ENCODE measurements at regions not wholly inside any gene's neighbourhood (a gene's known extent, or its start where the extent isn't known, plus 50 kb on each side); places are given as distances from the start of the nearest gene placed in this dataset.

GRCh38 chr10:113252650-113253618, 299.9 kb upstream of the HABP2 start:
- CTCF ChIA-PET, result interaction anchor here (1.5 kb wide), 1 partner anchor 15 kb away, joined by 4 read pairs; no protein-coding TSS in a partner anchor

GRCh38 chr10:113259576-113260226, 293.2 kb upstream of the HABP2 start:
- no peak overlapping the region for H3K4me3 ChIP-seq (ENCODE audit: low read depth in 2 of 2, low read length in 1 of 2)
- H3K36me3 ChIP-seq (replicated peaks in 1 of 2; ENCODE audit: control insufficient read depth in 1 of 2, insufficient read depth in 2 of 2, low read length in 1 of 2), result no peaks in the 10 kb centered on the region
- H3F3A ChIP-seq (replicated peaks; ENCODE audit: insufficient read depth), result no peaks in the 10 kb centered on the region
- no peak overlapping the region for H3K9ac ChIP-seq
- H3K9me3 ChIP-seq, result no peaks in the 10 kb centered on the region
- no peaks in the 10 kb centered on the region for H3K9me2 ChIP-seq
- no peak for DNase-seq
- H2AFZ ChIP-seq (ENCODE audit: low read depth), result no peak overlapping the region
- H3K4me1 ChIP-seq (ENCODE audit: control insufficient read depth in 1 of 2, insufficient read depth in 2 of 2, low read depth in 1 of 2, low read length in 1 of 2), result peaks cover 0 to 10% of the 10 kb centered on the region in 2 experiments; a peak in 1 of 4 replicates
- POLR2A ChIA-PET, result no interaction called here
- no peaks in the 10 kb centered on the region for H4K20me1 ChIP-seq (ENCODE audit: insufficient read depth)
- H3K27ac ChIP-seq (ENCODE audit: low read depth in 2 of 2, low read length in 1 of 2), result no peak overlapping the region
- no peaks in the 10 kb centered on the region for H3K27me3 ChIP-seq (ENCODE audit: insufficient read depth)
- CTCF ChIA-PET, result no interaction called here
- H3K4me2 ChIP-seq, result no peak overlapping the region
- no peaks in the 10 kb centered on the region for H3K79me2 ChIP-seq (ENCODE audit: insufficient read depth)
- 69% methylated on average over 11 of the region's 16 CpGs for WGBS (ENCODE audit: low lambda C conversion rate)
- TF ChIP-seq POLR2AphosphoS5 (IDR thresholded peaks at IDR 0.05; ENCODE audit: low read depth, low read length) (no peak), NFIC (IDR thresholded peaks at IDR 0.05; ENCODE audit: borderline replicate concordance) (no peak), RAD21 (IDR thresholded peaks at IDR 0.05; ENCODE audit: low read length) (no peak), MEF2A (IDR thresholded peaks at IDR 0.05; ENCODE audit: borderline replicate concordance, low read depth) (no peak), JUND (IDR thresholded peaks at IDR 0.05) (no peak), NRF1 (IDR thresholded peaks at IDR 0.05; ENCODE audit: low read depth, low read length) (no peak), TCF12 (IDR thresholded peaks at IDR 0.05) (no peak), ZBTB33 (IDR thresholded peaks at IDR 0.05; ENCODE audit: borderline replicate concordance, low read depth) (no peak), TEAD4 (IDR thresholded peaks at IDR 0.05; ENCODE audit: borderline replicate concordance, insufficient read depth) (no peak), EZH2phosphoT487 (IDR thresholded peaks at IDR 0.05; ENCODE audit: borderline replicate concordance, low read depth) (no peak), MAX (IDR thresholded peaks at IDR 0.05; ENCODE audit: low read depth) (no peak)

More at GRCh38 chr10:113252650-113253618, 299.9 kb upstream of the HABP2 start:
- no peak overlapping the region for H2AFZ ChIP-seq (ENCODE audit: low read depth)
- H3K9me2 ChIP-seq, result no peaks in the 10 kb centered on the region
- H3K79me2 ChIP-seq (ENCODE audit: insufficient read depth), result no peaks in the 10 kb centered on the region
- no peaks in the 10 kb centered on the region for H4K20me1 ChIP-seq (ENCODE audit: insufficient read depth)
- H3K9ac ChIP-seq, result no peak overlapping the region
- H3K4me1 ChIP-seq (ENCODE audit: control insufficient read depth in 1 of 2, insufficient read depth in 2 of 2, low read depth in 1 of 2, low read length in 1 of 2), result peaks cover 0 to 6% of the 10 kb centered on the region in 2 experiments; a peak in 1 of 4 replicates
- no peak overlapping the region for H3K4me3 ChIP-seq (ENCODE audit: low read depth in 2 of 2, low read length in 1 of 2)
- WGBS (ENCODE audit: low lambda C conversion rate), result 40% methylated on average over 10 of the region's 10 CpGs
- POLR2A ChIA-PET, result no interaction called here
- no peaks in the 10 kb centered on the region for H3K36me3 ChIP-seq (replicated peaks in 1 of 2; ENCODE audit: control insufficient read depth in 1 of 2, insufficient read depth in 2 of 2, low read length in 1 of 2)
- H3F3A ChIP-seq (replicated peaks; ENCODE audit: insufficient read depth), result no peaks in the 10 kb centered on the region
- peak; percentile 38 for DNase-seq
- H3K27me3 ChIP-seq (ENCODE audit: insufficient read depth), result no peaks in the 10 kb centered on the region
- H3K4me2 ChIP-seq, result no peak overlapping the region
- H3K27ac ChIP-seq (ENCODE audit: low read depth in 2 of 2, low read length in 1 of 2), result peak overlapping the region in 1 of 2 experiments; percentile 63; a peak in 1 of 4 replicates
- H3K9me3 ChIP-seq, result no peaks in the 10 kb centered on the region
- TF ChIP-seq RCOR1 (IDR thresholded peaks at IDR 0.05; ENCODE audit: low read length) (no peak; the same call in 1 of the 2 replicates), MAX (IDR thresholded peaks at IDR 0.05; ENCODE audit: low read depth) (no peak), TAF1 (IDR thresholded peaks at IDR 0.05; ENCODE audit: borderline replicate concordance, low read depth, low read length) (no peak), MEF2A (IDR thresholded peaks at IDR 0.05; ENCODE audit: borderline replicate concordance, low read depth) (no peak), ZBTB33 (IDR thresholded peaks at IDR 0.05; ENCODE audit: borderline replicate concordance, low read depth) (no peak), TCF12 (IDR thresholded peaks at IDR 0.05) (no peak), ELF1 (IDR thresholded peaks at IDR 0.05) (no peak)
